GM23338 (cell line): ENCODE measurements at regions not wholly inside any gene's neighbourhood (a gene's known extent, or its start where the extent isn't known, plus 50 kb on each side); places are given as distances from the start of the nearest gene placed in this dataset.

Experiments
- ATAC-seq: fragments of 200-7000 bp; cut with Tn5 transposase; 3 replicates; pipeline ENCODE4 v1.9.1; 2020
- DNase-seq: peaks from one replicate; pipeline ENCODE4 v3.0.0-alpha.2; 2015; ENCODE audit warnings: low spot score
- H2AFZ ChIP-seq: fragments of 200-600 bp; sonication (generic); 2 replicates; pipeline ENCODE4 v1.8.0; 2016; ENCODE audit warnings: antibody characterized with exemption, mild to moderate bottlenecking, moderate library complexity
- H3F3A ChIP-seq: fragments of 200-600 bp; sonication (generic); replicated peaks from 2 replicates; pipeline ENCODE4 v1.8.0; 2017; ENCODE audit warnings: antibody characterized with exemption, mixed run types, low read depth
- H3K27ac ChIP-seq: fragments of 200-600 bp; sonication (generic); 2 replicates; pipeline ENCODE4 v1.6.1; 2016; ENCODE audit warnings: low read depth
- H3K27me3 ChIP-seq: fragments of 200-600 bp; sonication (generic); 2 replicates; pipeline ENCODE4 v1.8.0; 2016; ENCODE audit warnings: mild to moderate bottlenecking, mixed run types, moderate library complexity; ENCODE audit not compliant: insufficient read depth
- H3K36me3 ChIP-seq: fragments of 200-600 bp; sonication (generic); 2 replicates; pipeline ENCODE4 v1.8.0; 2016; ENCODE audit warnings: mild to moderate bottlenecking; ENCODE audit not compliant: insufficient read depth
- H3K4me1 ChIP-seq: fragments of 200-600 bp; sonication (generic); 2 replicates; pipeline ENCODE4 v1.8.0; 2016; ENCODE audit warnings: mild to moderate bottlenecking, moderate library complexity; ENCODE audit not compliant: insufficient read depth
- H3K4me2 ChIP-seq: fragments of 200-600 bp; sonication (generic); 2 replicates; pipeline ENCODE4 v1.7.1; 2017; ENCODE audit warnings: mixed run types
- H3K4me3 ChIP-seq: fragments of 200-600 bp; sonication (generic); 2 replicates; pipeline ENCODE4 v1.6.1; 2016; ENCODE audit warnings: mixed run types
- H3K79me2 ChIP-seq: fragments of 200-600 bp; sonication (generic); replicated peaks from 2 replicates; pipeline ENCODE4 v1.8.0; 2017; ENCODE audit warnings: mild to moderate bottlenecking; ENCODE audit not compliant: insufficient read depth
- H3K9me2 ChIP-seq: fragments of 200-600 bp; sonication (generic); 2 replicates; pipeline ENCODE4 v1.8.0; 2017; ENCODE audit not compliant: insufficient read depth
- H4K20me1 ChIP-seq: fragments of 200-600 bp; sonication (generic); replicated peaks from 2 replicates; pipeline ENCODE4 v1.8.0; 2017; ENCODE audit warnings: mild to moderate bottlenecking; ENCODE audit not compliant: insufficient read depth
- H3K27ac Mint-ChIP-seq: 2 replicates; pipeline ENCODE4 v1.8.0; 2020; ENCODE audit warnings: inconsistent platforms, mild to moderate bottlenecking, moderate library complexity, mixed read lengths
- H3K27me3 Mint-ChIP-seq: 3 replicates; pipeline ENCODE4 v1.8.0; 2022; ENCODE audit warnings: low read depth, mild to moderate bottlenecking, moderate library complexity, mixed read lengths, inconsistent platforms; ENCODE audit not compliant: insufficient read depth, poor library complexity
- H3K36me3 Mint-ChIP-seq: 3 replicates; pipeline ENCODE4 v1.8.0; 2021; ENCODE audit warnings: low read depth, mild to moderate bottlenecking, inconsistent platforms, moderate library complexity, mixed read lengths
- H3K4me1 Mint-ChIP-seq: 3 replicates; pipeline ENCODE4 v1.8.0; 2020; ENCODE audit warnings: mild to moderate bottlenecking, inconsistent platforms, mixed read lengths
- H3K4me3 Mint-ChIP-seq: 3 replicates; pipeline ENCODE4 v1.8.0; 2021; ENCODE audit warnings: moderate library complexity, mild to moderate bottlenecking, inconsistent platforms, mixed read lengths
- H3K9me3 Mint-ChIP-seq: 3 replicates; pipeline ENCODE4 v1.8.0; 2020; ENCODE audit warnings: moderate library complexity, mild to moderate bottlenecking, inconsistent platforms, mixed read lengths
- CREB1 ChIP-seq: fragments of 250-450 bp; sonication (Bioruptor Pico); IDR thresholded peaks from 2 replicates; pipeline ENCODE4 v1.5.0; 2020; ENCODE audit warnings: low read depth, mild to moderate bottlenecking, moderate library complexity
- CTCF ChIP-seq, 2 experiments: fragments of 200-600 bp in 1 of 2; sonication (generic) in 1 of 2; conservative IDR thresholded peaks; 2 replicates each; pipeline versions ENCODE4 v1.5.1 to v1.6.1; 2016 to 2017; ENCODE audit warnings: antibody characterized with exemption in 2 of 2, low read depth in 2 of 2, mild to moderate bottlenecking in 2 of 2, moderate library complexity in 1 of 2
- EZH2 ChIP-seq: fragments of 200-600 bp; sonication (generic); IDR thresholded peaks from one replicate; pipeline ENCODE4 v1.8.0; 2017; ENCODE audit warnings: antibody characterized with exemption, mild to moderate bottlenecking, low read depth; ENCODE audit not compliant: unreplicated experiment
- JUNB ChIP-seq: IDR thresholded peaks from one replicate; pipeline ENCODE4 v1.6.1; 2016; ENCODE audit warnings: antibody characterized with exemption; ENCODE audit not compliant: unreplicated experiment
- NANOG ChIP-seq: IDR thresholded peaks from 2 replicates; pipeline ENCODE4 v1.6.1; 2016; ENCODE audit warnings: antibody characterized with exemption, borderline replicate concordance
- ZNF114 ChIP-seq: fragments of 250-450 bp; sonication (Bioruptor Pico); IDR thresholded peaks from 2 replicates; pipeline ENCODE4 v1.5.0; 2020; ENCODE audit warnings: mild to moderate bottlenecking, moderate library complexity
- ZNF331 ChIP-seq: fragments of 250-450 bp; sonication (Bioruptor Pico); IDR thresholded peaks from 2 replicates; pipeline ENCODE4 v1.5.0; 2020; ENCODE audit warnings: low read depth, mild to moderate bottlenecking, moderate library complexity

- Histone ChIP-seq H3K4me1 (no peaks in the 10 kb centered on the region), H3K27ac (no peak overlapping the region), H3K79me2 (no peaks in the 10 kb centered on the region), H4K20me1 (no peaks in the 10 kb centered on the region), H3K27me3 (no peaks in the 10 kb centered on the region), H3K4me2 (no peak overlapping the region), H2AFZ (no peak overlapping the region), H3K36me3 (no peaks in the 10 kb centered on the region), H3K9me2 (no peaks in the 10 kb centered on the region), H3K4me3 (no peak overlapping the region), H3F3A (no peaks in the 10 kb centered on the region)
- no peak for TF ChIP-seq ZNF114 (CRISPR knock-in tag)
- TF ChIP-seq JUNB = no peak
- TF ChIP-seq CREB1 (CRISPR knock-in tag) = no peak
- no peak for TF ChIP-seq ZNF331 (CRISPR knock-in tag)
- H3K4me3 Mint-ChIP-seq = no peak overlapping the region
- no peak for ATAC-seq
- peaks cover 3% of the 10 kb centered on the region for H3K27me3 Mint-ChIP-seq
- no peaks in the 10 kb centered on the region for H3K9me3 Mint-ChIP-seq
- DNase-seq = no peak
- H3K36me3 Mint-ChIP-seq = no peaks in the 10 kb centered on the region
- no peak overlapping the region for H3K27ac Mint-ChIP-seq
- no peaks in the 10 kb centered on the region for H3K4me1 Mint-ChIP-seq
These were observed 94.2 kb upstream of the WASF3 start for GRCh38 chr13:26463296-26463695.

DNA sequence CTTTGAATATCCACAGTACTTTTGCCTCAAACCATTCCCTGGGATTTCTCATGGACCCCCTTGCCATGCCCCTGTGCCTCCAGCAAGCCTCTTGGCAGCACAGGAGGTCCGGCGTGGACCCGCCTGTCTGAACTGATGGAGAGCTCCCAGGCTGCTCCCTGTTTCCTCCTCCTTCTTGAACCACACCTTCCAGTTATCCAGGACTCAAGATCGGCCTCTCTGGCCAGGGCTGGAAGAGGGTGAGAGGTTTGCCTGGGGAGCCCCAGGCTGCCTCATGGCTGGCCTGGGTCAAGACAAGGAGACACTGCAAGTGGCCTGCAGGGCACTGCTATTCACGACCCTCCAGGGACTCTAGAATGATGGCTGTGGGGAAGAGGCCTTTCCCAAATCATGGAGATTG, 93.6 kb upstream of the WASF3 start:
- Histone ChIP-seq H3K4me1 (no peaks in the 10 kb centered on the region), H3K27ac (no peak overlapping the region), H3K4me3 (no peak overlapping the region), H3F3A (no peaks in the 10 kb centered on the region), H3K79me2 (no peaks in the 10 kb centered on the region), H3K4me2 (no peak overlapping the region), H3K27me3 (no peaks in the 10 kb centered on the region), H3K36me3 (no peaks in the 10 kb centered on the region), H3K9me2 (no peaks in the 10 kb centered on the region), H4K20me1 (no peaks in the 10 kb centered on the region), H2AFZ (no peak overlapping the region)
- H3K9me3 Mint-ChIP-seq = no peaks in the 10 kb centered on the region
- TF ChIP-seq ZNF114 (CRISPR knock-in tag) = no peak
- no peak for TF ChIP-seq EZH2
- TF ChIP-seq NANOG = no peak
- TF ChIP-seq ZNF331 (CRISPR knock-in tag) = no peak
- TF ChIP-seq CTCF (conservative IDR thresholded peaks at IDR 0.05; ENCODE audit: low read depth in 2 of 2) = 0 out of 4 replicates have a peak, but pooled peaks of 1 of the 2 experiments have one; percentile 2
- H3K4me1 Mint-ChIP-seq = no peaks in the 10 kb centered on the region
- no peak overlapping the region for H3K27ac Mint-ChIP-seq
- no peak overlapping the region for H3K4me3 Mint-ChIP-seq
- DNase-seq = no peak
- H3K27me3 Mint-ChIP-seq = peaks cover 6% of the 10 kb centered on the region
- ATAC-seq = peak; percentile 35; the same call in 2 of the 3 replicates
- no peaks in the 10 kb centered on the region for H3K36me3 Mint-ChIP-seq

- no peak overlapping the region for H3K4me3 Mint-ChIP-seq
- H3K27ac Mint-ChIP-seq = no peak overlapping the region
These were observed 92.0 kb upstream of the WASF3 start for GRCh38 chr13:26465514-26465913.

More at GRCh38 chr13:26465514-26465913, 92.0 kb upstream of the WASF3 start:
- Histone ChIP-seq H3F3A (no peaks in the 10 kb centered on the region), H3K27ac (no peak overlapping the region), H3K4me2 (no peak overlapping the region), H4K20me1 (no peaks in the 10 kb centered on the region), H3K27me3 (no peaks in the 10 kb centered on the region), H3K9me2 (no peaks in the 10 kb centered on the region), H3K4me1 (no peaks in the 10 kb centered on the region), H3K79me2 (no peaks in the 10 kb centered on the region), H2AFZ (no peak overlapping the region), H3K36me3 (no peaks in the 10 kb centered on the region), H3K4me3 (no peak overlapping the region)
- Mint-ChIP-seq H3K27me3 (peaks cover 6% of the 10 kb centered on the region), H3K4me1 (no peaks in the 10 kb centered on the region), H3K9me3 (no peaks in the 10 kb centered on the region), H3K36me3 (no peaks in the 10 kb centered on the region)
- no peak for TF ChIP-seq ZNF114 (CRISPR knock-in tag)
- ATAC-seq = no peak
- no peak for DNase-seq
